UCSD-AML1 (cell line): ENCODE measurements at regions not wholly inside any gene's neighbourhood (a gene's known extent, or its start where the extent isn't known, plus 50 kb on each side); places are given as distances from the start of the nearest gene placed in this dataset.
A peak's percentile ranks its signal among the peaks of the same experiment; 100 is the strongest.
"Not testable (repeated sequence)": the region's sequence is repeated elsewhere in the genome, so short reads cannot be mapped to it uniquely, and the experiment has no call there.

Experiments used
- DNase-seq: peaks from one replicate; lab custom pipeline; 2025; ENCODE audit not compliant: unreplicated experiment; lab: John Stamatoyannopoulos, UW

- DNase-seq, result no peak
Measured at GRCh38 chr1:69070660-69071373, 496.9 kb upstream of the LRRC7 start.

DNA sequence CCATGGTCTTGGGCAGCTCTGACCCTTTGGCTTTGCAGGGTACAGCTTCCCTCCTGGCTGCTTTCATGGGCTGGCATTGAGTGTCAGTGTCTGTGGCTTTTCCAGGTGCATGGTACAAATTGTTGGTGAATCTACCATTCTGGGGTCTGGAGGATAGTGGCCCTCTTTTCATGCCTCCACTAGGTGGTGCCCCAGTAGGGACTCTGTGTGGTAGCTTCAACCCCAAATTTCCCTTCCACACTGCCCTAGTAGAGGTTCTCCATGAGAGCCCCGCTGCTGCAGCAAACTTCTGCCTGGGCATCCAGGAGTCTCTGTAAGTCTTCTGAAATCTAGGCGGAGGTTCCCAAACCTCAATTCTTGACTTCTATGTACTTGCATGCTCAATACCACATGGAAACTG lies 494.5 kb upstream of the LRRC7 start:
- peak; percentile 6 for DNase-seq

- no peak for DNase-seq
Measured at GRCh38 chr1:69076631-69077030, 491.1 kb upstream of the LRRC7 start.

DNA sequence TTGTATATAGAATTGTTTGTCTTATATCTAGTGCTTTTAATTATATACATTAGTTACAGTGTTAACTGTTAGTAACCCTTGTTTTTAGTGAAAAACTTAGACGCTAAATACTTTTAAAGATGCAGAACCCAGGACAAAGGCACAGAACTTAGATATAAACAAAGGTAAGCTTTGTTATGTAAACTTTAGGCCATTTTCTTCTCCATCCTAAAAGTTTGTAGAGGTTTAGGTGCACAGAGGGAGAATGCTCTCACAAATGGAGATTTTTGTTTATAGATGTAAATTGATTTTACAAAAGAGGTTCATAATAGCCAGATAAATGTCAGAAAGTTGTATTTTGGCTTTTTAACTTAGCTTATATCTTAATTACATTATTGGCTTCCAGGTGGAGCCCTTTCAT lies 490.5 kb upstream of the LRRC7 start:
- no peak for DNase-seq

DNA sequence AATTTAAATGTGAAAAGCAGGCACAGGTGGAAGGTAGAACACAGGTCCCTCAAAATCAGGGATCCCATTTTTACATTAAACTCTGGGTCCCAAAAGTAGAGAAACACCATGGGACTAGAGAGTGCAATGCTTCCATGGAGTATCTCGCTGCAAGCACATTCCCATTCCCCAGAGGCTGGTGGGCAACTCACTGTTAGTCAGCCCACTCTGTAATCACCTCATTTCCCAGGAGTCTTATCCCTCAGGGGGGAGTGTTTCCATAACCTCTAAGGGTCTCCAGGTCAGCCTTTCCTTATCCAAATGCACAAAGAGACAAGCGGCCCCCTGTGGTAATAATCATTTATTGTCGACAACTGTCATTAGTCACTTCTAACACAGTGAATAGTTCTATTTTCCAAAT lies 490.1 kb upstream of the LRRC7 start:
- no peak for DNase-seq

DNA sequence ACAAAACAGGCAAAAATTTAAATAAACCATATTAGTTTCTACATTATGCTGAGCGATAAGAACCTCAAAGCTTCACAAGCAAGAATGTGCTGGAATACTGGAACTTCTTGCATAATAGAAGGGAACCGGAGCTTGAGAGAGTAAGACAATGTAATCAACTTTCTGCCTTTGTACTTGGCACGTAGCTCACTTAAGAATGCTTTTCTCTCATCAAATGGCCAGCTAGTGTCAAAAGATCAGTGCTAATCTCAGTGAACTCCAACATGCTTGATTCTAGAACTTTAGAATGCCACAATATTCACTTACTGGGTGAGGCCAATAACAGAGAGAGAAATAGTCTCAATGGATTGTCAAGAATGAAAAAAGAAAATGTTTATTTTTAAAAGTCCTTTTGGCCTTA lies 486.1 kb upstream of the LRRC7 start:
- DNase-seq, result no peak

DNA sequence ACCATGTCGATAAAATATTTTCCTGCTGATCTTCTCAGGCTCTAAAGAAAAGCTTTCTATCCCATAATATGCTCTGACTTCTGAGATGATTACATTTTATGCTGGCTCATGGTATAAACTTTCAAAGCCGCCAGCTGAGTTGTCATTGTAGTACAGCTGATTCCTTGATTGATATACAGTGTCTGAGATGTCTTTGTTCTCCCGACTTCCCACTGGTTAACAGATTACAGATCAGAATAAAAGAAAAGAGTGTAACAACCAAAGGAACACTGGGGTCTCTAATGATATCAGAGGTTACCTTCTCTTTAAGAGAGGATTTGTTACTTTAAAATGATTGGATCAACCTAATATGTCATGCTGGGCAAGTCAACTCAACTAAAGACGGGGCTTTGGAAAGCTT lies 485.4 kb upstream of the LRRC7 start:
- no peak for DNase-seq

DNA sequence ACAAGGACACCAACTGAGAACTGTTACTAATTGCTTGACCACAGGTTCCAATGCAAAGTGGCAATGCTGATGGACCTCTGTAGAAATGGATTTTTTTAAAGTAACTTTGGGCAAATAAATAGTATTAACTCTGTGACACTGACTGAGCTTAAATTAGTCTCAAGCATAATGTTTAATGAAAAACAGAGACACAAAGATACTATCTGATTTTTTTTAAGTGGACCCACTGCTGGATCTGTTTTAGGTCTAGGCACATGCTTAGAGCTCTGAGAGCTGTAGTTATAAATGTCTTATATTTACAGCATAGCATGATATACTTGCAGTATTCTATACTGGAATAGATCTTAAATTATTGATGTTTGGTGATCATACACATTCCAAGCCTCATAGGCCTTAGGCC lies 481.6 kb upstream of the LRRC7 start:
- no peak for DNase-seq

- DNase-seq, result no peak
Measured at GRCh38 chr1:69088571-69088970, 479.2 kb upstream of the LRRC7 start.

GRCh38 chr1:69090170-69090569 lies 477.6 kb upstream of the LRRC7 start:
- no peak for DNase-seq

DNA sequence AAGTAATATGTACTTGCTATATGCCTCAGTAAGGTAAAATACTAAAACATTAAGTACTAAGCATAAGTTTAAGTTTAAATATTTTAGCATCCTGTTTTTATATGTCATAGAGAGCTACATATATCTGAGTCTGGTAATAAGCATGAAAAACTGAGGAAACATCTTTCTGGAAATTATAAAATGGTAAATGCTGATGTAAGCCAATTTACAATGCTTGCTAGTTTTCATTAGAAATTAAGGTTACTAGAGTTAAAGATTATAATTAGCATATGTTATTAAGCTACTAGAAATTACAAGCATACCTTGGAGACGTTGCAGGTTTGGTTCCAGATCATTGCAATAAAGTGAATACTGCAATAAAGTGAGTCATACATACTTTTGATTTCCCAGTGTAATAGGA lies 477.0 kb upstream of the LRRC7 start:
- DNase-seq, result no peak

- DNase-seq, result not testable (repeated sequence)
Measured at GRCh38 chr1:69102058-69102457, 465.7 kb upstream of the LRRC7 start.

- no peak for DNase-seq
Measured at GRCh38 chr1:69103213-69103612, 464.5 kb upstream of the LRRC7 start.

GRCh38 chr1:69103705-69104385 lies 463.9 kb upstream of the LRRC7 start:
- DNase-seq, result no peak

- no peak for DNase-seq
Measured at GRCh38 chr1:69104894-69105293, 462.8 kb upstream of the LRRC7 start.

DNA sequence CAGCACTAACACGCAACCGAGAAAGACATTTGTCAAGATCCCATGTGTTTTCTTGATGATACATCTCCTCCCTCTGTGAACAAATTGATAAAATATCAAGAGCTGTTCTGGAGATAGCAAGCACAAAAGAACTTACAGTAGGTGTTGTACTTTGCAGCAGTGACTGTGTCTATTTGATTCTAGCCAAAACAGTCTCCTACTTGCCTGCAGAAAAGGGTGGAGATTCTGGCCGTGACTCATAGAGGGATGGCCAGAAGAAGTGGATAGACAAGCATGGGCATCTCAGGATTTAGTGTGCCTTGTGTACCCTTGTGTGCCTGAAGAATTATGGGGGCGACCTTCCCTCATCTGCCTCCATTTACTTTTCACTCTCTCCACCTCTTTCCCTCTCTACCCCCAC lies 458.4 kb upstream of the LRRC7 start:
- DNase-seq, result no peak

GRCh38 chr1:69110851-69111250 lies 456.9 kb upstream of the LRRC7 start:
- DNase-seq, result no peak

DNA sequence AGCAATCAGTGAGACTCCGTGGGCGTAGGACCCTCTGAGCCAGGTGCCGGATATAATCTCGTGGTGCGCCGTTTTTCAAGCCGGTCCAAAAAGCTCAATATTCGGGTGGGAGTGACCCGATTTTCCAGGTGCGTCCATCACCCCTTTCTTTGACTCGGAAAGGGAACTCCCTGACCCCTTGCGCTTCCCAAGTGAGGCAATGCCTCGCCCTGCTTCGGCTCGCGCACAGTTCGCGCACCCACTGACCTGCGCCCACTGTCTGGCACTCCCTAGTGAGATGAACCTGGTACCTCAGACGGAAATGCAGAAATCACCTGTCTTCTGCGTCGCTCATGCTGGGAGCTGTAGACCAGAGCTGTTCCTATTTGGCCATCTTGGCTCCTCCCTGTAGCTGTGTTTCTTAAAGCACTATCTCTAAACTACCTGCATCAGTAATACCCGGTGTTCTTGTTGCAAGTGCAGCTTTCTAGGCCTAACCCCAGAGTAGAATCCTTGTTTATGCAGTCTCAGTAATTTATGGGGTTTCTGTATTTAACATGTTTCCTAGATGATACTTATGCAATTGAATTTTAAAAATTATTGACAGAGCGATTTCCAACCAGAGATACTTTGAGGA lies 447.5 kb upstream of the LRRC7 start:
- not testable (repeated sequence) for DNase-seq

GRCh38 chr1:69120817-69121216 lies 446.9 kb upstream of the LRRC7 start:
- no peak for DNase-seq

DNA sequence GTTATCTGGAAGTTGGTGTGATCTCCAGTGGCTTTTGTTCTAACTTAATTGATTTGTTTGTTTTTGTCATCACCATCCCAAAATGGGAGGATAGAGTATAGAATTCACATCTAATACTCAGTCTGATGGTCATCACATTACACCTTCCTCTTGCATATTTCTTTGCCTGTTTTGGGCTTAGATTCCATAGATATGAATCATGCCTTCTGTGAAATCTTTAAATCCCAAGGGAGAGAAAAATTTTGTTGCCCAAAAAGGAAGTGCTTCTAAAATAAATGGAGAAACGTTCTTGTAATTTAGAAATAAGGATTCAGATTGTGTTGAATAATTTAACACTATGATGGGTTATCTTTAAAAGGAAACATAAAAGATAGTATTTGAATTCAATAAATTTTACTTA lies 446.0 kb upstream of the LRRC7 start:
- no peak for DNase-seq

GRCh38 chr1:69122373-69122772 lies 445.3 kb upstream of the LRRC7 start:
- no peak for DNase-seq

GRCh38 chr1:69123486-69123885 lies 444.2 kb upstream of the LRRC7 start:
- DNase-seq, result no peak
